GM06990 (cell line): ENCODE measurements at regions not wholly inside any gene's neighbourhood (a gene's known extent, or its start where the extent isn't known, plus 50 kb on each side); places are given as distances from the start of the nearest gene placed in this dataset.
A peak's percentile ranks its signal among the peaks of the same experiment; 100 is the strongest.

Experiments used
- DNase-seq: peaks from one replicate; pipeline ENCODE4 v3.0.0-alpha.2; 2011; ENCODE audit not compliant: insufficient read length; ENCODE audit errors: extremely low read depth
- H3K27me3 ChIP-seq: replicated peaks from 2 replicates; pipeline ENCODE4 v1.6.0; 2011; ENCODE audit warnings: low read length; ENCODE audit not compliant: control insufficient read depth, insufficient read depth
- H3K36me3 ChIP-seq: 2 replicates; pipeline ENCODE4 v1.5.1; 2011; ENCODE audit warnings: low read length; ENCODE audit not compliant: control insufficient read depth, insufficient read depth
- H3K4me3 ChIP-seq: replicated peaks from 2 replicates; pipeline ENCODE4 v1.5.1; 2011; ENCODE audit warnings: low read depth, mild to moderate bottlenecking, control low read depth, low read length
- CTCF ChIP-seq: IDR thresholded peaks from 2 replicates; pipeline ENCODE4 v1.5.1; 2011; ENCODE audit warnings: low read length, control low read depth, mild to moderate bottlenecking, inconsistent platforms; ENCODE audit not compliant: insufficient read depth, poor library complexity, severe bottlenecking

- Histone ChIP-seq H3K4me3 (no peak overlapping the region), H3K36me3 (no peaks in the 10 kb centered on the region), H3K27me3 (no peaks in the 10 kb centered on the region)
- peak; percentile 4 for DNase-seq
- no peak for TF ChIP-seq CTCF
Measured at GRCh38 chr1:177385760-177386698, 215.3 kb downstream of the BRINP2 start.

GRCh38 chr1:177384461-177384860, 213.7 kb downstream of the BRINP2 start:
- Histone ChIP-seq H3K27me3 (no peaks in the 10 kb centered on the region), H3K4me3 (no peak overlapping the region), H3K36me3 (no peaks in the 10 kb centered on the region)
- DNase-seq, result no peak
- no peak for TF ChIP-seq CTCF

GRCh38 chr1:177383715-177384114, 213.0 kb downstream of the BRINP2 start:
- no peaks in the 10 kb centered on the region for H3K36me3 ChIP-seq
- H3K4me3 ChIP-seq, result no peak overlapping the region
- no peak for TF ChIP-seq CTCF
- DNase-seq, result no peak
- no peaks in the 10 kb centered on the region for H3K27me3 ChIP-seq

DNA sequence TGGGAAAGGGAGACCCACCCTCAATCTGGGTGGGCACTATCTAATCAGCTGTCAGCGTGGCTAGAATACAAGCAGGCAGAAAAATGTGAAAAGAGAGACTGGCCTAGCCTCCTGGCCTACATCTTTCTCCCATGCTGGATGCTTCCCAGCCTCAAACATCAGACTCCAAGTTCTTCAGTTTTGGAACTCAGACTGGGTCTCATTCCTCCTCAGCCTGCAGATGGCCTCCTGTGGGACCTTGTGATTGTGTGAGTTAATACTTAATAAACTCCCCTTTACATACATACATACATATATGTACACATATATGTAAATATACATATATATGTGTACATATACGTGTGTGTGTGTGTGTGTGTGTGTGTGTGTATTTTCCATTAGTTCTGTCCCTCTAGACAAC, 207.1 kb downstream of the BRINP2 start:
- no peaks in the 10 kb centered on the region for H3K36me3 ChIP-seq
- H3K27me3 ChIP-seq, result no peaks in the 10 kb centered on the region

GRCh38 chr1:177368255-177368654, 197.5 kb downstream of the BRINP2 start:
- no peak for TF ChIP-seq CTCF
- DNase-seq, result no peak
- H3K36me3 ChIP-seq, result no peaks in the 10 kb centered on the region
- H3K27me3 ChIP-seq, result no peaks in the 10 kb centered on the region
- no peak overlapping the region for H3K4me3 ChIP-seq

More for the DNA sequence above, 207.1 kb downstream of the BRINP2 start:
- H3K4me3 ChIP-seq, result no peak overlapping the region
- no peak for DNase-seq
- no peak for TF ChIP-seq CTCF
